GM21390 (cell line): ENCODE measurements at regions not wholly inside any gene's neighbourhood (a gene's known extent, or its start where the extent isn't known, plus 50 kb on each side); places are given as distances from the start of the nearest gene placed in this dataset.
"Not testable (repeated sequence)": the region's sequence is repeated elsewhere in the genome, so short reads cannot be mapped to it uniquely, and the experiment has no call there.

ENCODE experiments used
- ATAC-seq: cut with Tn5 transposase; IDR thresholded peaks from one replicate; pipeline ENCODE4 v1.9.1; 2021; ENCODE audit not compliant: unreplicated experiment

DNA sequence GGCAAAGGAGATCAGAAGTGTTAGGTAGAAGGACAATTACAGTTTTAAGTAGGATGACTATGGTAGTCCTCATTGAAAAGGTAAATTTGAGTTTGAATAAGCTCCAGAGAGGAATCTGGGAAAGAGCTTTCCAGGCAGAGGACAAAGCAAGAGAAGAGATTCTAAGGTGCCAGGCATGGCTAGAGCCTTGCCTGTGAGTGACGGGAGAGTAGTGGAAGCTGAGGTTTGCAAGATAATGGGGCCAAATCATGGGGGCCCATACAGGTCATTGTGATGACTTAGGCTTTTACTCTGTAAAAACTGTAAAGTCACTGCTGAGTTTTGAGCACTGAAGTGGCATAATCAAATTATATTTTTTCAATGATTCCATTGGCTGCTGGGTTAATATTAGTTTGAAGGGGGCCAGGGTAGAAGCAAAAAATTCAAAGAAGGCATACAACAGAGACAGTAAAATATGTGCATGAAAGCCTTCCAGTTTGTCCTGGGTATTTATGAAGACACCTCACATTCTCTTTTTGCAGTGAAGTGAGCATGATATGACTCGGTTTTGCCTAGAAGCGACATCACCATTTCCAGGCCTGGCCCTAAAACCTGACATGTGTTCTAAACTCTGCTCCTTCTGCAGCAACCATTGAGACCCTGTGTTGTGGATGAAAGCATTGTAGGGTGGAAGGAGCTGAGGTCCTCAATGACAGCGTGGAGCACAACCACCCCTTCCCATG, 279.8 kb upstream of the TNC start:
- no peak for ATAC-seq

GRCh38 chr9:115398313-115398650, 280.3 kb upstream of the TNC start:
- ATAC-seq: no peak

- ATAC-seq: no peak
Measured at GRCh38 chr9:115398996-115399395, 281.0 kb upstream of the TNC start.

- no peak for ATAC-seq
Measured at GRCh38 chr9:115400796-115401195, 282.8 kb upstream of the TNC start.

GRCh38 chr9:115401756-115402327, 283.9 kb upstream of the TNC start:
- ATAC-seq: no peak

DNA sequence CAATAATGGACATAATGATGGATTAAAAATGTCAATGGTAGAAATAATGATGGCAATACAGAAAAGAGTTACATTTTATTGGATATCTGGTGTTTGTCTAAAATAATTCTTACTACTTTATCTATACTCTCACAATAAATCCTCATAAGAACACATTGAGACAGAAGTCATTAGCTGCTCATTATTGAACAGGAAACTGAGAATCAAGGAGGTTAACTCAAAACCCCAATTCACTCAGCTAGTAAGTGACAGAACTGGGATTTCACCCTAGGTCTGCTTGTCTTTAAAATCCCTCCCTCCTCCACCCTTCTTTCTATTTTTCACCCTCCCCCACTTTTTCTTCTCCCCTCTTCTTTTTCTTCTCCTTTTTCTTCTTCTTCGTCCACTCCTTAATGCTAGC, 285.8 kb upstream of the TNC start:
- ATAC-seq: no peak

DNA sequence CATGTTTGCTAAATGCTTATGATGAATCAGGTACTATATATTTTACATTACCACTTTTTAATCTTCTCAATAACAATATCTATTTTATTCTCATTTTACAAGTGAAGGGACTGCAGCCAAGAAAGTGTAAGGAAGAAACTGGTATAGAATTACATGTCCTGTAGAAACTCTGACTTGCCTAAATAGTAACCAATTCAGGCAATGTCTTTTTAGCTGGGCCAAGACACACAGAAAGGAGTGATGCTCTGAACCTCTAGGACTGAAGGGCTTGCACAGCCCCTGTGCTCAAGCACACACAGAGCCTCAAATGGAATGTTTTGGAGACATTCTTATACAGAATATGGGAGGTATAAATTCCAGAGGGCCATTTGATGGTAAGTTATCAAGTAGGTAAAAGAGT, 286.4 kb upstream of the TNC start:
- no peak for ATAC-seq

GRCh38 chr9:115411516-115411915, 293.6 kb upstream of the TNC start:
- no peak for ATAC-seq

DNA sequence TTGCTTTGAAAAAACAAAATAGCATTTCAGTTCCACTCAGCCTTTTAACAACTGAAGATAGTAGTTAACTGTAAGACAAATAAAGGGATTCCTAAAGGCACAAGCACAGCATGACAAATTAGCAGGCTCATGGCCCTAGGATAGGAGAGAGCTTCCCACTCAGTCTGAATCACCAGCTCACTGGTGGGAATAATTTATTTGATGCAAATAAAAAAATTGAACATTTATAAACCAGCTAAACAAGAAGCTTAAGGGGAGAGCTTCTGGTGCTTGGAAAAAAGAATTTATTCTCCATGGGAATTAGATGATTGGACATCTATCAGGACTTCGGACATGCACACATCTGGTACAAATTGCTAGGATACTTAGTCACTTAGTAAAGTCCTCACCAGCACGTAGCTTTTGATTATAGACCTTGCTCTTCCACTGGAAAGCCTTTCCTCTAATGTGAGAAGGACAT, 294.1 kb upstream of the TNC start:
- ATAC-seq: no peak

DNA sequence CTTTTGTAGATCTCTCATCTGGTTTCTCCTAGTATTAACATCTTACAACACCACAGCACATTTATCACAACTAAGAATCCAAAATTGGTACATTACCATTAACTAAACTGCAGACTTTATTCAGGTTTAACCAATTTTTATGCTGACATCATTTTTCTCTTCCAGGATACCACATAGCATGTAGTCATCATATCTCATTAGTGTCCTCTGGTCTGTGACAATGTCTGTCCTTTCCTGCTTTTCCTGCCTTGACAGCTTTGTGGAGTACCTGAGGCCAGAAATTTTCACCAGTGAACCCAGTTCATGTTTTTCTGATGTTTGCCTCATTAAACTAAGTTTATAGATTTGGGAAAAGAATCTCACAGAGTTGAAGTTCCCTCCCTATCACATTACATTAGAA, 294.7 kb upstream of the TNC start:
- no peak for ATAC-seq

GRCh38 chr9:115413304-115413703, 295.3 kb upstream of the TNC start:
- ATAC-seq: no peak

GRCh38 chr9:115413766-115414382, 295.9 kb upstream of the TNC start:
- ATAC-seq: no peak

DNA sequence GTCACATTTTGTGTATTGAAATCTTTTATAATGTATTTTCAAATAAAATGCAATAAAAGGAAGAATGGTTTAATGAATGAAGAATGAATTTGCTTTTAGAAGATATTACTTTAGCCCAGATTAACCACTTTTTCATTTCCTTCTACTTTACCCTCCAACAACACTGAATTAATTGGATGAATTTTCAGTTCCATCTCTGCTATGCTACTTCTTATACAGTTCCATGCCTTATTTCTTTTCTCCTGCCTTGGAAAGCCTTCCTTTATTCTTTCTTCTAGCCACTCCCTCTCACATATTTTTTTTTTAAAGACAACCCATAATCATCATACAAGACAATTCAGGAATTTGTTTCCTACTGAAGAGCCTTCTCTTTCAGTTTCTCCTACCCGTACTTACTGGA, 296.6 kb upstream of the TNC start:
- ATAC-seq: no peak

- no peak for ATAC-seq
Measured at GRCh38 chr9:115415450-115415849, 297.5 kb upstream of the TNC start.

GRCh38 chr9:115416299-115416698, 298.3 kb upstream of the TNC start:
- ATAC-seq: no peak

GRCh38 chr9:115418181-115418580, 300.2 kb upstream of the TNC start:
- not testable (repeated sequence) for ATAC-seq

- no peak for ATAC-seq
Measured at GRCh38 chr9:115422932-115423440, 305.0 kb upstream of the TNC start.

DNA sequence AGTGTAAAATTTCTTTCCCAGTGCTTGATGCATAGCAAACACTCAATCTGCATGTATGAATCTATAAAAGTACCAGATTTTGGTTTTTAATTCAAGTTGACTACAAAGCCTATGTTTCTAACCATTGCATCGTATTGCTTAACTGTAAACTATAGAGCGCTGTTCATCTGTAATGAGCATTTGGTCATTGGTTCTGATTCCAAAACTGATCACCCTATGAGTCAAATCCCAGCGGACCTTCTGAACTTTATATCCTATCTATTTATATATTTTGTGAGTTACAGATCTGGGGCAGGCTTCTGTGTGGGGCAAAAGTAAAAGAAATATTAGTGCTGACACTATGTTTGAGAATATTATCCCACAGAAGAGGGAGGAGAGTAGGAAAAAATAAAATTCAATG, 305.7 kb upstream of the TNC start:
- no peak for ATAC-seq

DNA sequence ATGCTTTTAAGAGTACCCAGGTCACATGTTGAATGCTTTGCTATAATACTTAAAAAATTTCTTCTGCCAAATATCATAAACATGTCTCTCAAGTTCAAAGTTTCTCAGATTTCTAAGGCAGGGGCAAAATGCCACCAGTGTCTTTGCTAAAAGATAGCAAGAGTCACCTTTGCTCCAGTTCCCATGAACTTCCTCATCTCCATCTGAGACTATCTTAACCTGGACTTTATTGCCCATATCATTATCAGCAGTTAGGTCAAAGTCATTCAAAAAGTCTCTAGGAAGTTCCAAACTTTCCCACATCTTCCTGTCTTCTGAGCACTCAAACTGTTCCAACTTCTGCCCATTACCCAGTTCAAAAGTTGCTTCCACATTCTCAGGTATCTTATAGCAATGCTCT, 307.6 kb upstream of the TNC start:
- no peak for ATAC-seq

DNA sequence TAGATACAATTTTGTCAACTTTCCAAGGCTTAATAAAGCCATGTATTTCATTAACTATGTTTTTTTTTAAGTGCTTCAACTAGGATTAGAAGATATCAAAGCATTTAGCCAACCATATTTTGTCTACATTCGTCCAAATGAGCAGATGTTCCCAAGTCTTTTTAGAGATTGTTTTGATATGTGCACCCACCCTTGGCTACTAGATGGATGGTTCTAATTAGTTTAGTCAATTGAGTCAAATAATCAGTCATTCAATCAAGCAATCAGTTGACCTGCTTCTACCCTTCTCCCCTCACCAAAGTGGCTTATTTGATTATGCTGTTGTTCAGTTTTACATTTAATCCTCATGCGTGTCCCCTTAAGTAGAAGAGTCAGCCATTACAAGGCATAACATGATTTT, 319.5 kb upstream of the TNC start:
- ATAC-seq: no peak

GRCh38 chr9:115439641-115440040, 321.7 kb upstream of the TNC start:
- ATAC-seq: no peak

- ATAC-seq: no peak
Measured at GRCh38 chr9:115442054-115442453, 324.1 kb upstream of the TNC start.
